HCT116 (cell line): ENCODE measurements at regions not wholly inside any gene's neighbourhood (a gene's known extent, or its start where the extent isn't known, plus 50 kb on each side); places are given as distances from the start of the nearest gene placed in this dataset.

Source experiments
- ATAC-seq: fragments of 200-7000 bp; cut with Tn5 transposase; 2 replicates; pipeline ENCODE4 v1.9.1; 2020; ENCODE audit warnings: mild to moderate bottlenecking, moderate library complexity
- BruUV-seq: library from RNA; stranded (reverse); fragments of 400-500 nt; replicated peaks from 2 replicates; lab custom pipeline; 2021; lab: Mats Ljungman, UMichigan
- CTCF ChIA-PET: fragments of 300-600 bp; sonication (Branson Sonifier 250); formaldehyde crosslinking; loops from one replicate; lab custom pipeline; 2021; ENCODE audit warnings: antibody characterized with exemption; lab: Charles Lee
- POLR2A ChIA-PET: fragments of 300-600, 350-600 bp; sonication (Branson Sonifier 250); formaldehyde crosslinking; loops from one replicate; lab custom pipeline; 2021; ENCODE audit warnings: antibody characterized with exemption; lab: Charles Lee
- RAD21 ChIA-PET, 2 experiments: fragments of 300-600 bp; sonication (Branson Sonifier 250); formaldehyde crosslinking; loops; one replicate each; lab custom pipeline; 2023; ENCODE audit warnings: low total read pairs in 2 of 2; ENCODE audit not compliant: uncharacterized antibody in 2 of 2, unreplicated experiment in 2 of 2, low non-redundant PET in 1 of 2; lab: Charles Lee
- DNase-seq: peaks from one replicate; pipeline ENCODE4 v3.0.0-alpha.2; 2010; ENCODE audit warnings: low read depth, low spot score
- H2AFZ ChIP-seq: fragments of 200-600 bp; shearing (Covaris generic), sonication (generic); 2 replicates; pipeline ENCODE4 v1.6.1; 2017; ENCODE audit warnings: low read depth, mixed run types, mixed read lengths, antibody characterized with exemption, low read length; ENCODE audit not compliant: poor library complexity, severe bottlenecking
- H3K27ac ChIP-seq: 2 replicates; pipeline ENCODE4 v1.5.1; 2012; ENCODE audit warnings: low read depth, low read length
- H3K27me3 ChIP-seq: fragments of 200-600 bp; sonication (generic); 2 replicates; pipeline ENCODE4 v1.6.1; 2016; ENCODE audit warnings: mixed run types, low read length, mixed read lengths; ENCODE audit not compliant: insufficient read depth
- H3K36me3 ChIP-seq, 2 experiments: fragments of 200-500 bp in 1 of 2; fragments of 200-600 bp in 1 of 2; sonication (Bioruptor generic) in 1 of 2; sonication (generic) in 1 of 2; 2 replicates each; pipeline versions ENCODE4 v1.5.1 to v1.6.1; 2014 to 2016; ENCODE audit warnings: low read length in 2 of 2, inconsistent platforms in 1 of 2, mixed read lengths in 1 of 2, mixed run types in 1 of 2; ENCODE audit not compliant: insufficient read depth in 2 of 2, control insufficient read depth in 1 of 2
- H3K4me1 ChIP-seq, 2 experiments: fragments of 200-600 bp in 1 of 2; sonication (generic) in 1 of 2; 2 replicates each; pipeline versions ENCODE4 v1.5.1 to v1.6.1; 2012 to 2017; ENCODE audit warnings: low read length in 2 of 2, inconsistent platforms in 1 of 2, mild to moderate bottlenecking in 1 of 2, mixed read lengths in 1 of 2, mixed run types in 1 of 2, moderate library complexity in 1 of 2; ENCODE audit not compliant: insufficient read depth in 2 of 2, control insufficient read depth in 1 of 2
- H3K4me2 ChIP-seq: fragments of 200-600 bp; sonication (generic); 2 replicates; pipeline ENCODE4 v1.6.1; 2017; ENCODE audit warnings: mixed run types, low read length, mixed read lengths
- H3K4me3 ChIP-seq, 2 experiments: fragments of 200-600 bp in 1 of 2; sonication (generic) in 1 of 2; replicated peaks in 1 of 2; 2 replicates each; pipeline ENCODE4 v1.5.1; 2011 to 2016; ENCODE audit warnings: low read length in 2 of 2, control low read depth in 1 of 2, low read depth in 1 of 2, mild to moderate bottlenecking in 1 of 2, mixed read lengths in 1 of 2, mixed run types in 1 of 2
- H3K79me2 ChIP-seq: fragments of 200-600 bp; sonication (generic); 2 replicates; pipeline ENCODE4 v1.6.1; 2017; ENCODE audit warnings: mild to moderate bottlenecking, mixed run types, low read length, moderate library complexity, mixed read lengths; ENCODE audit not compliant: insufficient read depth
- H3K9ac ChIP-seq: fragments of 200-600 bp; sonication (generic); 2 replicates; pipeline ENCODE4 v1.6.1; 2016; ENCODE audit warnings: low read length, mixed read lengths
- H3K9me2 ChIP-seq: fragments of 200-600 bp; sonication (generic), shearing (Covaris generic); 2 replicates; pipeline ENCODE4 v1.6.1; 2017; ENCODE audit warnings: mixed run types, mild to moderate bottlenecking, moderate library complexity; ENCODE audit not compliant: insufficient read depth
- H3K9me3 ChIP-seq, 2 experiments: fragments of 200-500 bp in 1 of 2; fragments of 200-600 bp in 1 of 2; sonication (Bioruptor generic) in 1 of 2; sonication (generic) in 1 of 2; 2 replicates each; pipeline ENCODE4 v1.6.1; 2014 to 2017; ENCODE audit warnings: low read length in 2 of 2, mixed read lengths in 2 of 2, inconsistent platforms in 1 of 2, low read depth in 1 of 2, mild to moderate bottlenecking in 1 of 2, mixed run types in 1 of 2, moderate library complexity in 1 of 2; ENCODE audit not compliant: control insufficient read depth in 1 of 2, insufficient read depth in 1 of 2
- H4K20me1 ChIP-seq: fragments of 200-600 bp; sonication (generic), shearing (Covaris generic); 2 replicates; pipeline ENCODE4 v1.6.1; 2017; ENCODE audit warnings: mixed run types, mild to moderate bottlenecking, moderate library complexity; ENCODE audit not compliant: insufficient read depth
- CEBPB ChIP-seq: IDR thresholded peaks from 2 replicates; pipeline ENCODE4 v1.6.1; 2012; ENCODE audit warnings: low read depth
- EZH2 ChIP-seq: fragments of 200-600 bp; sonication (generic); IDR thresholded peaks from 2 replicates; pipeline ENCODE4 v1.6.1; 2017; ENCODE audit warnings: antibody characterized with exemption, mixed run types
- FOSL1 ChIP-seq: IDR thresholded peaks from 2 replicates; pipeline ENCODE4 v1.6.1; 2012; ENCODE audit warnings: low read depth
- POLR2AphosphoS5 ChIP-seq: IDR thresholded peaks from 2 replicates; pipeline ENCODE4 v1.6.1; 2011; ENCODE audit warnings: mild to moderate bottlenecking, low read depth, low read length, moderate library complexity
- SIN3A ChIP-seq: IDR thresholded peaks from 2 replicates; pipeline ENCODE4 v1.6.1; 2012; ENCODE audit warnings: low read depth
- SRF ChIP-seq: IDR thresholded peaks from 2 replicates; pipeline ENCODE4 v1.6.1; 2012; ENCODE audit warnings: low read depth
- TCF7L2 ChIP-seq: IDR thresholded peaks from 2 replicates; pipeline ENCODE4 v1.7.0; 2011; ENCODE audit warnings: borderline replicate concordance, inconsistent platforms; ENCODE audit not compliant: insufficient read depth, insufficient read length; ENCODE audit errors: extremely low read depth
- YY1 ChIP-seq: IDR thresholded peaks from 2 replicates; pipeline ENCODE4 v1.6.1; 2011; ENCODE audit warnings: low read length, low read depth, moderate library complexity, mild to moderate bottlenecking; ENCODE audit not compliant: insufficient replicate concordance; ENCODE audit errors: extremely low read depth
- intact Hi-C: fragments of 100-400 bp; cut with micrococcal nuclease; formaldehyde crosslinking; loops from 2 replicates; pipeline ENCODE4 v1.10.0; 2022
- TF ChIP-seq, protein P1 (sequence below): IDR thresholded peaks from 2 replicates; pipeline ENCODE4 v1.6.1; 2012
- TF ChIP-seq, protein P2 (sequence below): IDR thresholded peaks from 2 replicates; pipeline ENCODE4 v1.6.1; 2011; ENCODE audit warnings: mild to moderate bottlenecking, low read length, moderate library complexity; ENCODE audit not compliant: insufficient replicate concordance; ENCODE audit errors: extremely low read depth

DNA sequence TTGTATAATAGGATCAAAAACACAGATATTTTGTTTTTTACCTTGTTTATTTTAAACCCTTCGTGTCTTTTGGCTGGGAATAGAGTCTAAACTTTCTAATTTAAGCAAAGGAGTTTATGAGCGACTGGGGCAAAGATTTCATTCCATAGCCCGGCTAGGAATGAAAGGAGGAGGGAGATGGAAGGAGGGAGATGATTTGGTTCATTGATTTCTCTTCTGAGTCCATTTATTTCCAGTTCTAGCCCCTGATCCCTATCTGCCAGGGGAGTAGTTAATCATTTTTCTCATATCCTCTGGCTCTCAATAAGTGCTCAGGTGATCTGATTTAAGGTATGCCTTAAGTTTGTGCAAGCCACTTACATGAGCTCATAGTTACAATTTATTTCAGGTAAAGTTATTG, 120.0 kb downstream of the SPRY1 start:
- Histone ChIP-seq H4K20me1 (no peaks in the 10 kb centered on the region), H3K4me3 (no peak overlapping the region), H3K9me3 (no peaks in the 10 kb centered on the region), H3K79me2 (no peaks in the 10 kb centered on the region), H3K27ac (no peak overlapping the region), H3K4me2 (no peak overlapping the region), H3K4me1 (no peaks in the 10 kb centered on the region), H3K9me2 (no peaks in the 10 kb centered on the region), H3K36me3 (no peaks in the 10 kb centered on the region), H3K27me3 (no peaks in the 10 kb centered on the region), H3K9ac (no peak overlapping the region), H2AFZ (no peak overlapping the region)
- DNase-seq (no peak), ATAC-seq (no peak)
- intact Hi-C loops = no loop called here
- no TSS peak for BruUV-seq
- TF ChIP-seq SIN3A (no peak), TCF7L2 (no peak), YY1 (no peak)
- TF ChIP-seq, protein P1, sequence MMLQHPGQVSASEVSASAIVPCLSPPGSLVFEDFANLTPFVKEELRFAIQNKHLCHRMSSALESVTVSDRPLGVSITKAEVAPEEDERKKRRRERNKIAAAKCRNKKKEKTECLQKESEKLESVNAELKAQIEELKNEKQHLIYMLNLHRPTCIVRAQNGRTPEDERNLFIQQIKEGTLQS = no peak
- RAD21 ChIA-PET = no interaction called here
- POLR2A ChIA-PET = no interaction called here
- CTCF ChIA-PET = no interaction called here

DNA sequence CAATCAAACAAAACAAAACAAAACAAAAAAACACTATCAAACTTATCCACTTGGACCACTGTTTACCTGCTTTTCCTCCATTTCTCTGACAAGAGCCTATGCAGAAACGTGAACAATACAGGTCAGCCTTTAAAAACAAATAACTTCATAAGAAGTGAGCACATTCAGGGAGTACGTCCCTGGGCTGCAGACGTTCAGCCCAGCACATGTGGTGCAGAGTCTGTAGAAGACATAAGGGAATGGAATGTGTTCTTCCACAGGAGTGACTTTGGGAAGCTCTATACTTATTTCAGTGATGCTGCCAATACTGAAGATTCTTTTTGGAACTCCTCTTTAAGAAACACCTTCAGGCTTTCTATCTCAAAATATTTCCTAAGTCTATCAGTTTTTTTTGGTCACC, 120.6 kb downstream of the SPRY1 start:
- TF ChIP-seq YY1 (no peak), EZH2 (no peak), TCF7L2 (no peak), CEBPB (no peak), SRF (no peak), POLR2AphosphoS5 (no peak), FOSL1 (no peak)
- TF ChIP-seq, protein P2, sequence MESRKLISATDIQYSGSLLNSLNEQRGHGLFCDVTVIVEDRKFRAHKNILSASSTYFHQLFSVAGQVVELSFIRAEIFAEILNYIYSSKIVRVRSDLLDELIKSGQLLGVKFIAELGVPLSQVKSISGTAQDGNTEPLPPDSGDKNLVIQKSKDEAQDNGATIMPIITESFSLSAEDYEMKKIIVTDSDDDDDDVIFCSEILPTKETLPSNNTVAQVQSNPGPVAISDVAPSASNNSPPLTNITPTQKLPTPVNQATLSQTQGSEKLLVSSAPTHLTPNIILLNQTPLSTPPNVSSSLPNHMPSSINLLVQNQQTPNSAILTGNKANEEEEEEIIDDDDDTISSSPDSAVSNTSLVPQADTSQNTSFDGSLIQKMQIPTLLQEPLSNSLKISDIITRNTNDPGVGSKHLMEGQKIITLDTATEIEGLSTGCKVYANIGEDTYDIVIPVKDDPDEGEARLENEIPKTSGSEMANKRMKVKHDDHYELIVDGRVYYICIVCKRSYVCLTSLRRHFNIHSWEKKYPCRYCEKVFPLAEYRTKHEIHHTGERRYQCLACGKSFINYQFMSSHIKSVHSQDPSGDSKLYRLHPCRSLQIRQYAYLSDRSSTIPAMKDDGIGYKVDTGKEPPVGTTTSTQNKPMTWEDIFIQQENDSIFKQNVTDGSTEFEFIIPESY = no peak
- TF ChIP-seq, all 23 proteins: peak for 0
- H3K9me2 ChIP-seq = no peaks in the 10 kb centered on the region
- no peaks in the 10 kb centered on the region for H4K20me1 ChIP-seq
- POLR2A ChIA-PET = no interaction called here
- no peak overlapping the region for H3K9ac ChIP-seq
- H3K4me2 ChIP-seq = no peak overlapping the region
- no peaks in the 10 kb centered on the region for H3K36me3 ChIP-seq
- RAD21 ChIA-PET = no interaction called here
- no peak overlapping the region for H3K4me3 ChIP-seq
- ATAC-seq (no peak), DNase-seq (no peak)
- BruUV-seq = no TSS peak
- H3K9me3 ChIP-seq = no peaks in the 10 kb centered on the region
- intact Hi-C loops = no loop called here
- H2AFZ ChIP-seq = no peak overlapping the region
- no peaks in the 10 kb centered on the region for H3K27me3 ChIP-seq
- no peaks in the 10 kb centered on the region for H3K79me2 ChIP-seq
- CTCF ChIA-PET = no interaction called here
- no peak overlapping the region for H3K27ac ChIP-seq
- H3K4me1 ChIP-seq = no peaks in the 10 kb centered on the region
